HEK293 (cell line): ENCODE measurements at regions not wholly inside any gene's neighbourhood (a gene's known extent, or its start where the extent isn't known, plus 50 kb on each side); places are given as distances from the start of the nearest gene placed in this dataset.

Experiments
- CTCF ChIA-PET: fragments of 350-600 bp; formaldehyde crosslinking; extraction: SDS; loops from one replicate; lab custom pipeline; 2021; ENCODE audit warnings: antibody characterized with exemption; lab: Yijun Ruan, JAX
- POLR2A ChIA-PET: fragments of 300-600 bp; formaldehyde crosslinking; extraction: SDS; loops from one replicate; lab custom pipeline; 2020; ENCODE audit warnings: antibody characterized with exemption, inconsistent platforms; lab: Yijun Ruan, JAX
- H3K27ac ChIP-seq: fragments of 200-500 bp; sonication (Bioruptor generic); 2 replicates; pipeline ENCODE4 v1.5.1; 2014; ENCODE audit warnings: low read depth, low read length, control low read depth, inconsistent platforms; ENCODE audit errors: extremely low read depth
- H3K36me3 ChIP-seq, 2 experiments: fragments of 200-500 bp in 1 of 2; sonication (Bioruptor generic) in 1 of 2; 1 replicate in 1 of 2; 2 replicates in 1 of 2; pipeline ENCODE4 v1.5.1; 2014 to 2017; ENCODE audit warnings: inconsistent platforms in 2 of 2, low read length in 2 of 2; ENCODE audit not compliant: control insufficient read depth in 2 of 2, insufficient read depth in 1 of 2
- H3K4me1 ChIP-seq: fragments of 200-500 bp; sonication (Bioruptor generic); 2 replicates; pipeline ENCODE4 v1.5.1; 2014; ENCODE audit warnings: mild to moderate bottlenecking, low read length, inconsistent platforms; ENCODE audit not compliant: control insufficient read depth, insufficient read depth
- H3K4me3 ChIP-seq: 2 replicates; pipeline ENCODE4 v1.5.1; 2011; ENCODE audit warnings: low read depth, mild to moderate bottlenecking, control low read depth, low read length, moderate library complexity
- H3K9me3 ChIP-seq: fragments of 200-500 bp; sonication (Bioruptor generic); 2 replicates; pipeline ENCODE4 v1.5.1; 2014; ENCODE audit warnings: low read depth, low read length, inconsistent platforms; ENCODE audit not compliant: control insufficient read depth, insufficient read depth
- YY1 ChIP-seq: fragments of 450-650 bp; formaldehyde crosslinking; IDR thresholded peaks from 2 replicates; pipeline ENCODE4 v1.5.1; 2018; ENCODE audit warnings: missing biosample characterization, missing genetic modification characterization
- ZFP37 ChIP-seq: fragments of 450-650 bp; formaldehyde crosslinking; IDR thresholded peaks from 2 replicates; pipeline ENCODE4 v1.5.1; 2016; ENCODE audit warnings: missing biosample characterization, missing genetic modification characterization
- ZNF184 ChIP-seq: fragments of 450-650 bp; IDR thresholded peaks from 2 replicates; pipeline ENCODE4 v1.5.1; 2018; ENCODE audit warnings: missing biosample characterization, mild to moderate bottlenecking, missing genetic modification characterization
- ZNF341 ChIP-seq: fragments of 450-650 bp; formaldehyde crosslinking; IDR thresholded peaks from 2 replicates; pipeline ENCODE4; 2016; ENCODE audit warnings: low read depth, missing biosample characterization, missing genetic modification characterization
- ZNF473 ChIP-seq: fragments of 450-650 bp; formaldehyde crosslinking; IDR thresholded peaks from 2 replicates; pipeline ENCODE4 v1.5.1; 2017; ENCODE audit warnings: missing biosample characterization, missing genetic modification characterization
- ZNF501 ChIP-seq: fragments of 450-650 bp; formaldehyde crosslinking; IDR thresholded peaks from 2 replicates; pipeline ENCODE4 v1.5.1; 2016; ENCODE audit warnings: missing biosample characterization, missing genetic modification characterization
- ZNF529 ChIP-seq: fragments of 450-650 bp; formaldehyde crosslinking; IDR thresholded peaks from 2 replicates; pipeline ENCODE4 v1.5.1; 2017; ENCODE audit warnings: missing genetic modification characterization, missing biosample characterization; ENCODE audit not compliant: insufficient replicate concordance
- ZNF768 ChIP-seq: fragments of 450-650 bp; formaldehyde crosslinking; IDR thresholded peaks from 2 replicates; pipeline ENCODE4 v1.5.1; 2018; ENCODE audit warnings: missing biosample characterization, mild to moderate bottlenecking, missing genetic modification characterization
- TF ChIP-seq, protein P1 (sequence below): fragments of 450-650 bp; formaldehyde crosslinking; IDR thresholded peaks from 2 replicates; pipeline ENCODE4 v1.5.1; 2016; ENCODE audit warnings: missing biosample characterization, missing genetic modification characterization
- TF ChIP-seq, protein P2 (sequence below): fragments of 450-650 bp; formaldehyde crosslinking; IDR thresholded peaks from 2 replicates; pipeline ENCODE4 v1.5.1; 2017; ENCODE audit warnings: missing biosample characterization, missing genetic modification characterization
- TF ChIP-seq, protein P3 (sequence below): fragments of 450-650 bp; formaldehyde crosslinking; optimal IDR thresholded peaks from 2 replicates; pipeline ENCODE3; 2016; ENCODE audit warnings: missing biosample characterization, mild to moderate bottlenecking, missing genetic modification characterization
- TF ChIP-seq, protein P4 (sequence below): fragments of 450-650 bp; formaldehyde crosslinking; IDR thresholded peaks from 2 replicates; pipeline ENCODE4 v1.5.1; 2016; ENCODE audit warnings: missing biosample characterization, missing genetic modification characterization

DNA sequence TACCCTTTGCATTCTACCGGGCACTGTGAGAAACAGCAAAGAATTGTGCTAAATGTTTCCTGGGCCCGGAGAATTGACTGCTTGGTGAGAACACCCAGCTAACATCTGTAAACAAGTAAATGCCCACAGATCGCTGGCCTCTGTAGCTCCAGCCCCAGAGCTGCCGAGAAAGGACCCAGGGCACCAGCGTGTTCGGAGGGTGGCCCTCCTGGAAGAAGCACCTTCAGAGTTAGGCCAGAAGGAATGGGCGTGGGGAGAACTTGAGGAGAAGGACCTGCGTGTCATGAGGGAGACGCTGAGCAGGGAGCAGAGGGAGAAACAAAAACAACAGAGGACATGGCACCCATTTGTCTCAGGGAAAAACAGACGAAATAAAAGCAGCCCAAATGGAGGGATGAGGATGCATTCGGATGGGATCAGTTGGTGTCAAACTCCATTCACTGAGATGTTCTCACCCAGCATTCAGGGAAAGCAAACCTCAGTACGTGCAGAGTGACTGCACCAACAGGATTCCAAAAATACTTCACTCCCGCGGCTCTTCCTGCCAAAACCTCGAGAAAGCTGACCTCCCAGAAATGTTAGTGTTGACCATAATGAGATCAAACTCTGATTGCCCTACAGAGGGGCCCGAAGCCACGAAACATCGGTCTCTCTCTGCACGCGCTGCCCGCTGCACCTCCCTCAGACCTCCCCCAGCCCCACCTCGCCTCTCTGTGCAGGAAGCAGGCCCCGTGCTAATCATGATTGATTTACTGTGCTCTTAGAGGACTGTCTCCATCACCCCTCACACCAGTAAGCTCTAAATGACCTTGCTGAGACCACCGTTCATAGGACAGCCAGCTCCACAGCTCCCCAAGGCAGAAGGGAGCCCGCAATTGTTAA is 376.3 kb upstream of the SALL3 start:
- Histone ChIP-seq H3K9me3 (no peaks in the 10 kb centered on the region), H3K4me3 (no peak overlapping the region), H3K27ac (no peak overlapping the region), H3K4me1 (no peaks in the 10 kb centered on the region), H3K36me3 (no peaks in the 10 kb centered on the region)
- POLR2A ChIA-PET = no interaction called here
- CTCF ChIA-PET = no interaction called here
- TF ChIP-seq, protein P1, sequence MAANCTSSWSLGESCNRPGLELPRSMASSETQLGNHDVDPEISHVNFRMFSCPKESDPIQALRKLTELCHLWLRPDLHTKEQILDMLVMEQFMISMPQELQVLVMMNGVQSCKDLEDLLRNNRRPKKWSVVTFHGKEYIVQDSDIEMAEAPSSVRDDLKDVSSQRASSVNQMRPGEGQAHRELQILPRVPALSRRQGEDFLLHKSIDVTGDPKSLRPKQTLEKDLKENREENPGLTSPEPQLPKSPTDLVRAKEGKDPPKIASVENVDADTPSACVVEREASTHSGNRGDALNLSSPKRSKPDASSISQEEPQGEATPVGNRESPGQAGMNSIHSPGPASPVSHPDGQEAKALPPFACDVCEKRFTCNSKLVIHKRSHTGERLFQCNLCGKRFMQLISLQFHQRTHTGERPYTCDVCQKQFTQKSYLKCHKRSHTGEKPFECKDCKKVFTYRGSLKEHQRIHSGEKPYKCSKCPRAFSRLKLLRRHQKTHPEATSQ (tag by site-specific recombination) = no peak
- TF ChIP-seq ZNF501 (tag by site-specific recombination) (no peak), ZNF529 (tag by site-specific recombination) (no peak)

DNA sequence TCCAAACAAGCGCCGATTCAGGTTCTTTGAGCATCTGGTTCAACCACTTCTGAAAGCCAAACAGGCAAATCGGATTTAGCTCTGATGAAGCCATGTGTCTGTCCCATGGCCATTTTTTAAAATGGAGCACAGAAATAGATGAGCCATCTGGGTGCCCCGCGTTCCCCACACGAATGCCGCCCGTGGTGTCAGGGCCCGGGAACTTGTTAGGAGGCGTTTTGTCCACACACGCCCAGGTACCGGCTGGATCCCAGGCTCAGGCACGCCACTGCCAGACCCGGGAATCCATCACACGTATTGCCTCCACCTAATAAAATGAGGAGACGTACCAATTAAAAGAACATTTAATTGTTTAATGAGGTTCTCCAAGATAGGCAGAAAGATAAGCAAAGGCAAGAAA is 374.4 kb upstream of the SALL3 start:
- no peaks in the 10 kb centered on the region for H3K36me3 ChIP-seq
- no peaks in the 10 kb centered on the region for H3K9me3 ChIP-seq
- no peaks in the 10 kb centered on the region for H3K4me1 ChIP-seq
- no peak overlapping the region for H3K27ac ChIP-seq
- TF ChIP-seq ZNF473 (tag by site-specific recombination) (no peak), ZFP37 (tag by site-specific recombination) (no peak), ZNF341 (no peak), ZNF184 (no peak), ZNF768 (tag by site-specific recombination) (no peak), YY1 (tag by site-specific recombination) (no peak)
- TF ChIP-seq, protein P2, sequence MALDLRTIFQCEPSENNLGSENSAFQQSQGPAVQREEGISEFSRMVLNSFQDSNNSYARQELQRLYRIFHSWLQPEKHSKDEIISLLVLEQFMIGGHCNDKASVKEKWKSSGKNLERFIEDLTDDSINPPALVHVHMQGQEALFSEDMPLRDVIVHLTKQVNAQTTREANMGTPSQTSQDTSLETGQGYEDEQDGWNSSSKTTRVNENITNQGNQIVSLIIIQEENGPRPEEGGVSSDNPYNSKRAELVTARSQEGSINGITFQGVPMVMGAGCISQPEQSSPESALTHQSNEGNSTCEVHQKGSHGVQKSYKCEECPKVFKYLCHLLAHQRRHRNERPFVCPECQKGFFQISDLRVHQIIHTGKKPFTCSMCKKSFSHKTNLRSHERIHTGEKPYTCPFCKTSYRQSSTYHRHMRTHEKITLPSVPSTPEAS (tag by site-specific recombination) = no peak
- TF ChIP-seq, protein P3, sequence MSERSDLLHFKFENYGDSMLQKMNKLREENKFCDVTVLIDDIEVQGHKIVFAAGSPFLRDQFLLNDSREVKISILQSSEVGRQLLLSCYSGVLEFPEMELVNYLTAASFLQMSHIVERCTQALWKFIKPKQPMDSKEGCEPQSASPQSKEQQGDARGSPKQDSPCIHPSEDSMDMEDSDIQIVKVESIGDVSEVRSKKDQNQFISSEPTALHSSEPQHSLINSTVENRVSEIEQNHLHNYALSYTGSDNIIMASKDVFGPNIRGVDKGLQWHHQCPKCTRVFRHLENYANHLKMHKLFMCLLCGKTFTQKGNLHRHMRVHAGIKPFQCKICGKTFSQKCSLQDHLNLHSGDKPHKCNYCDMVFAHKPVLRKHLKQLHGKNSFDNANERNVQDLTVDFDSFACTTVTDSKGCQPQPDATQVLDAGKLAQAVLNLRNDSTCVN (tag by site-specific recombination) = no peak
- TF ChIP-seq, all 188 proteins: peak for 0
- ChIA-PET CTCF (interaction anchor here (0.6 kb wide), 1 partner anchor 167 kb away, joined by 3 read pairs; no protein-coding TSS in a partner anchor), POLR2A (no interaction called here)
- no peak overlapping the region for H3K4me3 ChIP-seq

DNA sequence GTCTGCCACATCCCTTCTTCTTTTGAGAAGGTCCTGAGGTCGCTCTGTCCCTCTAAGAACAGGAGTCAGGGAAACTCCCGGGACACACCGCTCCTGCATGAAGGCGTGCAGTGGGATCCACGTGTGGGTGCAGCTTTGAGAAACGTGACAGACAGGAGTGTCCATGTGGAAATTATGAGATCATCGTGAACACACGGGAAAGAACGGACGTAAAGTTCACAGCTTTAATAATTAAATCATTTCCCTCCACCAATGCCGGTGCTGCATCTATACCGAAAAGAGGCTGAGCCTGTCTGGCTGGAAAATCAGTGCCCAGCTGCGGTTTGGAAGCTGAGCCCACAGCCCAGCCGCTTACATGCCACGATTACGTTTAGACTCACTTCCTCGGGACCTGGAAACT is 372.4 kb upstream of the SALL3 start:
- no peaks in the 10 kb centered on the region for H3K36me3 ChIP-seq
- CTCF ChIA-PET = no interaction called here
- H3K9me3 ChIP-seq = no peaks in the 10 kb centered on the region
- POLR2A ChIA-PET = no interaction called here
- TF ChIP-seq, protein P4, sequence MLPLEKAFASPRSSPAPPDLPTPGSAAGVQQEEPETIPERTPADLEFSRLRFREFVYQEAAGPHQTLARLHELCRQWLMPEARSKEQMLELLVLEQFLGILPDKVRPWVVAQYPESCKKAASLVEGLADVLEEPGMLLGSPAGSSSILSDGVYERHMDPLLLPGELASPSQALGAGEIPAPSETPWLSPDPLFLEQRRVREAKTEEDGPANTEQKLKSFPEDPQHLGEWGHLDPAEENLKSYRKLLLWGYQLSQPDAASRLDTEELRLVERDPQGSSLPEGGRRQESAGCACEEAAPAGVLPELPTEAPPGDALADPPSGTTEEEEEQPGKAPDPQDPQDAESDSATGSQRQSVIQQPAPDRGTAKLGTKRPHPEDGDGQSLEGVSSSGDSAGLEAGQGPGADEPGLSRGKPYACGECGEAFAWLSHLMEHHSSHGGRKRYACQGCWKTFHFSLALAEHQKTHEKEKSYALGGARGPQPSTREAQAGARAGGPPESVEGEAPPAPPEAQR (tag by site-specific recombination) = no peak
- no peak overlapping the region for H3K4me3 ChIP-seq
- H3K27ac ChIP-seq = no peak overlapping the region
- H3K4me1 ChIP-seq = no peaks in the 10 kb centered on the region
